ENCODE measurements at regions not wholly inside any gene's neighbourhood (a gene's known extent, or its start where the extent isn't known, plus 50 kb on each side); places are given as distances from the start of the nearest gene placed in this dataset.
"Not testable (repeated sequence)": the region's sequence is repeated elsewhere in the genome, so short reads cannot be mapped to it uniquely, and the experiment has no call there.

DNA sequence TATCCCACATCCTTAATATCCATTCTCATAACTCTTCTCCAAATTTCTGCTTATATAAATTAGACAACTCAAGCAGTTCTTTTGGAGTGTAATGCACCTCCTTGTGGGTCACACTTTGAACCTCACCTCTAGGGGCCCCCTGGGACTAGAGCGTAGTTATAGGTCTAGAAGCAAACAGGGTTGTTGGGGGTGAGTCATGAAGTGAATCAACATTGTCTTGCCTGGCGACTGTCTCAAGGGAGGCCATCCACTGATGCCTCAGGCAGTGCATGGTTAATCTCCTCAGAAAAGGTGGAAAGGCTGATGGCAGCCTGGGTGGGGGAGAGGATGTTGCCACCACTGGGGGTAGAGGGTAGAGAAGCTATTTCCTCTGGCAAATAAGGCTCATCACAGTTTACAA lies 129.1 kb downstream of the TNFRSF21 start:
- DNase-seq: no peak

DNA sequence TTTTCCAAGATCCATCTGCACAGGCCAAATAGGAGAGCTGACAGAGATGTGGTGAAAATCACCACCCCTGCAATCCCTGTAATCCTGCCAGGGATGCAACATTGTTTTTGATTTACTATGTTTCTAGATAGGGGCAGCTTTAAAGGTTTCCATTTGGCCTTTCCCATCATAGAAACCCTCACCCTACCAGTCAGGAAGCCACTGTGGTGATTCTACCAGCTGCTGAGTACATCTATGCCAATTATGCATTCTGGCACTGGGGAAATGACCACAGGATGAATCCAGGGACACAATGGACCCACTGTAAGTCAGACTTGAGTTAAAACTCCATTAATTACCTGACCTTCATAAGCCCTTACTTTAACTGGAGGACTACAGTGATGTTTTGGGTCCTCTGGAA lies 130.4 kb downstream of the TNFRSF21 start:
- no peak for DNase-seq

GRCh38 chr6:47175656-47176055 lies 133.5 kb upstream of the ADGRF1 start:
- no peak for DNase-seq

- DNase-seq: no peak
Observed at GRCh38 chr6:47174502-47175023, 132.4 kb upstream of the ADGRF1 start.

DNA sequence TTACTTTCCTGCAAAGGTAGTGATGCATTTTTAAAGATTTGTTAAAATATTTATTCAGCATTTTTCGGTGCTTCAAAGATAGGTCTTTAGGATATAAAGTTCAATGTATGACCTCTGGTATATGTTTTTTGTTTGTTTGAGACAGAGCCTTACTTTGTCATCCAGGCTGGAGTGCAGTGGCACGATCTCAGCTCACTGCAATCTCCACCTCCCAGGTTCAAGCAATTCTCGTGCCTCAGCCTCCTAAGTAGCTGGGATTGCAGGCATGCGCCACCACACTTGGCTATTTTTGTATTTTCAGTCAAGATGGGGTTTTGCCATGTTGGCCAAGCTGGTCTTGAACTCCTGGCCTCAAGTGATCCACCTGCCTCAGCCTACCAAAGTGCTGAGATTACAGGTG lies 131.9 kb upstream of the ADGRF1 start:
- not testable (repeated sequence) for DNase-seq

DNA sequence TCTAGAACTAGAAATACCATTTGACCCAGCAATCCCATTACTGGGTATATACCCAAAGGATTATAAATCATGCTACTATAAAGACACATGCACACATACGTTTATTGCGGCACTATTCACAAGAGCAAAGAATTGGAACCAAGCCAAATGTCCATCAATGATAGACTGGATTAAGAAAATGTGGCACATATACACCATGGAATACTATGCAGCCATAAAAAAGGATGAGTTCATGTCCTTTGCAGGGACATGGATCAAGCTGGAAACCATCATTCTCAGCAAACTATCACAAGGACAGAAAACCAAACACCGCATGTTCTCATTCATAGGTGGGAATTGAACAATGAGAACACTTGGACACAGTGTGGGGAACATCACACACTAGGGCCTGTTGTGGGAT lies 131.0 kb upstream of the ADGRF1 start:
- DNase-seq: not testable (repeated sequence)

GRCh38 chr6:47170617-47170947 lies 128.4 kb upstream of the ADGRF1 start:
- no peak for DNase-seq

- no peak for DNase-seq
Observed at GRCh38 chr6:47169785-47170616, 127.9 kb upstream of the ADGRF1 start.

GRCh38 chr6:47168180-47168579 lies 126.0 kb upstream of the ADGRF1 start:
- no peak for DNase-seq

DNA sequence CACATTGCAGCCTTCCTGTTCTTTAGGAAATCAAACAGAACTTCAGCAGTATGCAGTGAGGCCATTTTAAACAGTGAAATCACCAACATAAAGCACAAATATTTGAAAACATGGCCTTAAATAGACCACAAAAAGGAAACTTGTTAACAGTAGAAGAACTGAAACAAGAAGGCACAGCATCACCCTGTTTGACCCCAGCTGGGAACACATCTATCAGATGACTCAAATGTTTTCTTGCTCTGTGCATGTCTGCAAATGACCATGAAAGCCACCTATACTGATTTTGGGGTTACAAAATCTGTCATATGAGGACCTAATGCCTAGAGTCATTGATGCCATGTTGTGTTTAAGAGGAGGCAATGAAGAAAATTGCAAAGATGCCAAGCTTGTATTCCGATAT lies 123.8 kb upstream of the ADGRF1 start:
- no peak for DNase-seq

GRCh38 chr6:47164877-47165276 lies 122.7 kb upstream of the ADGRF1 start:
- DNase-seq: no peak

DNA sequence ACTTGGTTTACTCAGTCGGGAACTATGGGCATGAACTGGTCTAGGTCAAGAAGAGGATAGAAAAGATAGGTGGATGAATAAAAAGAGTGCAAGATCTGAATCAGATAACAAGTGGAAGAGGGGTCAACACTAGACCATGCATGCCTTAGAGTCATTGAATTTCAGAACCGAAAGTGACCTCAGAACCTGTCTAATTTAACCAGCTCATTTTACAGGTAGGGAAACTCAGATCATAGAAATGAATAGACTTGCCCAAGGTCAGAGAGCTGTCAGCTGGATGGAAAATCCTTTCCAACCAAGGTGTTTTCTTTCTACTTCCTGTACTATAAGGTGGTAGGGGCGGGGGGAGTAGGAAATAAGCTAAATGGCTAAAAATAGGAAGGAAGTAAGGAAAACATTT lies 121.4 kb upstream of the ADGRF1 start:
- DNase-seq: no peak

- no peak for DNase-seq
Observed at GRCh38 chr6:47162793-47163192, 120.7 kb upstream of the ADGRF1 start.

GRCh38 chr6:47162231-47162630 lies 120.1 kb upstream of the ADGRF1 start:
- no peak for DNase-seq

GRCh38 chr6:47161176-47161687 lies 119.1 kb upstream of the ADGRF1 start:
- DNase-seq: no peak

GRCh38 chr6:47160702-47161101 lies 118.6 kb upstream of the ADGRF1 start:
- DNase-seq: no peak

- no peak for DNase-seq
Observed at GRCh38 chr6:47159763-47160162, 117.6 kb upstream of the ADGRF1 start.

DNA sequence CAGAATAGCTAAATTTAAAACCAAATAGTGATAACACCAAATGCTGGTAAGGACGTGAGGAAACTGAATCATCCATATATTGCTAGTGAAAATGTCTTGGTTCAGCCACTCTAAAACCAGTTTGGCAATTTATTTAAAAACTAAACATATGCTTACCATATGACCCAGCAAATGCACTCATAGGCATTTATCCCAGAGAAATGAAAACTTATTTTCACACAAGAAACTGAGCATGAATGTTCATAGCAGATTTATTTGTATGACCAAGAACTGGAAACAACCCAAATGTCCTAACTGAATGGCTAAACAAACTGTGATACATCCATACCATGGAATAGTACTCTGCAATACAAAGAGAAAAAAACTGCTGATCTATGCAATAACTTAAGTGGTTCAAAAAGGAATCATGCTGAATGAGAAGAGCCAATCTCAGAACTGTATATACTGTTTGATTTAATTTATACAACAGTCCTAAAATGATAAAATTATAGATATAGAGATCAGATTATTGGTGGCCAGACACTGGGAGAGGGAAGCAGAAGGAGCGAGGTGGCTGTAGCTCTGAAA lies 115.6 kb upstream of the ADGRF1 start:
- no peak for DNase-seq

- DNase-seq: no peak
Observed at GRCh38 chr6:47157063-47157462, 114.9 kb upstream of the ADGRF1 start.

- no peak for DNase-seq
Observed at GRCh38 chr6:47156196-47156595, 114.1 kb upstream of the ADGRF1 start.

GRCh38 chr6:47153404-47153755 lies 111.2 kb upstream of the ADGRF1 start:
- no peak for DNase-seq

DNA sequence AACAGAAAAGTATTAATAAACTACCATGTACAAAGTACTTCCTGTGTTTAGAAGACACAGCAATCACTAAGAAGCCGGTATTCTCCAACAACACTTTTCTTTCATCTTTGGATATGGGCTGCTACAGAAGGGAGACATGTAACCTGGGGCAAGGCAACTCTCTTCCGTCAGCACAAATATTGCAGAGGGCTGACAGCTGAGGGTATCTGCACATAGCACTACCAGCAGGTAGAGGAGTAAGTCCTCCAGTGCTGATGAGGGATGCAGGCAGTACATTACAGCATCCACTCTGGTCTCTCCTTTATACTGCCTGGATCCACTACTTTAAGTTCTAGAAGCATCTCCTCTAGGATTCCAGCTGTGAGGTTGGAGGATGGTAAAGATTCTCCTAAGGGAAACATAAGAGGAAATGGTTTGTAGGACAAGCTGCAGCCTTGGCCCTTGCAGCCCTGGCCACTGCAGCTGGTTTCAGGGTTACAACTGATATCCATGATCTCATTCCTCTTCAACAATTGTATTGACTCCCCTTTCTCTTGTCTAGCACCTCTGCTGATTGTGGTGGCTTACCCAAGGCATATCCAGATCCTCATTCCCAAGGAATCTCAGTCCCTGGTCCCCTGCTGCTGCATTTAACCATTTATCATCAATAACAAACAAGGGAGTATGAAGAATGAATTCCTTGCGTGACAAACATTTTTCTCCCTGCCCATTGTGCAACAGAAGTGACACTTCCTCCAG lies 110.7 kb upstream of the ADGRF1 start:
- DNase-seq: no peak

- no peak for DNase-seq
Observed at GRCh38 chr6:47151232-47151898, 109.2 kb upstream of the ADGRF1 start.

All from tongue (tissue), 1 donor.